Tibial nerve (tissue), 4 donors: ENCODE measurements at regions not wholly inside any gene's neighbourhood (a gene's known extent, or its start where the extent isn't known, plus 50 kb on each side); places are given as distances from the start of the nearest gene placed in this dataset.
"Not testable (repeated sequence)": the region's sequence is repeated elsewhere in the genome, so short reads cannot be mapped to it uniquely, and the experiment has no call there.

Source experiments
- DNase-seq, 2 donors: peaks; one replicate each; pipeline ENCODE4 v3.0.0-alpha.2; 2019; ENCODE audit warnings: low spot score in 2 of 2
- H3K27ac ChIP-seq, 4 donors: fragments of 200-600 bp; sonication (generic) in 3 of 4; one replicate each; pipeline ENCODE4 v1.5.1; 2017 to 2019; ENCODE audit warnings: mild to moderate bottlenecking in 1 of 4
- H3K27me3 ChIP-seq, 2 donors: fragments of 200-600 bp; sonication (generic) in 1 of 2; one replicate each; pipeline versions ENCODE4 v1.5.1 to v1.6.0; 2017 to 2019
- H3K36me3 ChIP-seq, 3 donors: fragments of 200-600 bp; sonication (generic); one replicate each; pipeline ENCODE4 v1.5.1; 2018 to 2019
- H3K4me1 ChIP-seq, 4 donors: fragments of 200-600 bp; sonication (generic) in 3 of 4; one replicate each; pipeline ENCODE4 v1.5.1; 2017 to 2019
- H3K4me3 ChIP-seq, 4 donors: fragments of 200-600 bp; sonication (generic) in 3 of 4; one replicate each; pipeline ENCODE4 v1.5.1; 2017 to 2019; ENCODE audit warnings: mild to moderate bottlenecking in 1 of 4, moderate library complexity in 1 of 4
- H3K9me3 ChIP-seq, 4 donors: fragments of 200-600 bp; sonication (generic) in 3 of 4; one replicate each; pipeline ENCODE4 v1.5.1; 2017 to 2019
- CTCF ChIP-seq, 5 experiments: fragments of 200-600 bp in 3 of 5; fragments of 450-650 bp in 2 of 5; sonication (generic) in 3 of 5; IDR thresholded peaks; one replicate each; pipeline ENCODE4 v1.5.1; 2016 to 2019; ENCODE audit warnings: antibody characterized with exemption in 5 of 5, mild to moderate bottlenecking in 3 of 5, moderate library complexity in 2 of 5
- EP300 ChIP-seq, 2 donors: sonication (generic); formaldehyde crosslinking; IDR thresholded peaks; one replicate each; pipeline ENCODE4 v1.6.1; 2017; ENCODE audit warnings: antibody characterized with exemption in 2 of 2, mild to moderate bottlenecking in 1 of 2
- POLR2A ChIP-seq, 2 donors: fragments of 450-650 bp; IDR thresholded peaks; one replicate each; pipeline ENCODE4 v1.6.1; 2017; ENCODE audit warnings: antibody characterized with exemption in 2 of 2, mild to moderate bottlenecking in 2 of 2, moderate library complexity in 2 of 2
- WGBS, 2 donors: methylation state at CpG; one replicate each; pipeline ENCODE4 v1.1.5; 2018; 5-methylcytosine and 5-hydroxymethylcytosine counted together

GRCh38 chr15:72845981-72846383 lies 62.4 kb upstream of the ADPGK start:
- Histone ChIP-seq H3K9me3 (no peaks in the 10 kb centered on the region), H3K27me3 (peaks cover 0 to 5% of the 10 kb centered on the region in 2 donors), H3K36me3 (no peaks in the 10 kb centered on the region), H3K27ac (no peak overlapping the region), H3K4me3 (no peak overlapping the region), H3K4me1 (no peaks in the 10 kb centered on the region)
- DNase-seq = no peak
- TF ChIP-seq CTCF (IDR thresholded peaks at IDR 0.05) = no peak
- no peak for TF ChIP-seq EP300 (IDR thresholded peaks at IDR 0.05)
- TF ChIP-seq POLR2A (IDR thresholded peaks at IDR 0.05) = no peak

- DNase-seq = no peak
- no peak for TF ChIP-seq CTCF (IDR thresholded peaks at IDR 0.05)
- no peak for TF ChIP-seq POLR2A (IDR thresholded peaks at IDR 0.05)
- TF ChIP-seq EP300 (IDR thresholded peaks at IDR 0.05) = no peak
Observed at GRCh38 chr15:72844067-72844466, 60.5 kb upstream of the ADPGK start.

GRCh38 chr15:72843340-72843739 lies 59.8 kb upstream of the ADPGK start:
- H3K9me3 ChIP-seq, H3K27me3 ChIP-seq, DNase-seq, H3K36me3 ChIP-seq, H3K4me1 ChIP-seq, H3K27ac ChIP-seq, H3K4me3 ChIP-seq: not testable (repeated sequence)
- WGBS, 2 donors = 95 to 98% methylated on average over 4 of the region's 4 CpGs

More at GRCh38 chr15:72844067-72844466, 60.5 kb upstream of the ADPGK start:
- H3K36me3 ChIP-seq = no peaks in the 10 kb centered on the region
- no peaks in the 10 kb centered on the region for H3K27me3 ChIP-seq
- no peak overlapping the region for H3K27ac ChIP-seq
- no peaks in the 10 kb centered on the region for H3K9me3 ChIP-seq
- WGBS, 2 donors = 93 to 95% methylated on average over 1 of the region's 1 CpG
- H3K4me3 ChIP-seq = no peak overlapping the region
- no peaks in the 10 kb centered on the region for H3K4me1 ChIP-seq

- Histone ChIP-seq H3K27me3 (no peaks in the 10 kb centered on the region), H3K4me1 (peaks cover 0 to 4% (median 0%) of the 10 kb centered on the region in 4 donors), H3K36me3 (no peaks in the 10 kb centered on the region), H3K27ac (no peak overlapping the region), H3K4me3 (no peak overlapping the region), H3K9me3 (no peaks in the 10 kb centered on the region)
- WGBS, 2 donors = 75 to 76% methylated on average over 7 of the region's 7 CpGs
- TF ChIP-seq EP300 (IDR thresholded peaks at IDR 0.05) = no peak
- DNase-seq = no peak
Observed at GRCh38 chr15:72840114-72840513, 56.6 kb upstream of the ADPGK start.

GRCh38 chr15:72838311-72838731 lies 54.8 kb upstream of the ADPGK start:
- no peak for DNase-seq
- Histone ChIP-seq H3K36me3 (no peaks in the 10 kb centered on the region), H3K27me3 (no peaks in the 10 kb centered on the region), H3K4me3 (no peak overlapping the region), H3K4me1 (peaks cover 0 to 4% (median 0%) of the 10 kb centered on the region in 4 donors), H3K9me3 (no peaks in the 10 kb centered on the region), H3K27ac (no peak overlapping the region)
- WGBS, 2 donors = 58 to 66% methylated on average over 5 of the region's 5 CpGs
- no peak for TF ChIP-seq POLR2A (IDR thresholded peaks at IDR 0.05)
- no peak for TF ChIP-seq EP300 (IDR thresholded peaks at IDR 0.05)
- TF ChIP-seq CTCF (IDR thresholded peaks at IDR 0.05) = no peak

GRCh38 chr15:72836676-72837330 lies 53.2 kb upstream of the ADPGK start:
- Histone ChIP-seq H3K36me3 (no peaks in the 10 kb centered on the region), H3K4me1 (peaks cover 0 to 4% (median 0%) of the 10 kb centered on the region in 4 donors), H3K27ac (no peak overlapping the region), H3K4me3 (no peak overlapping the region), H3K9me3 (no peaks in the 10 kb centered on the region), H3K27me3 (no peaks in the 10 kb centered on the region)
- DNase-seq = no peak
- TF ChIP-seq POLR2A (IDR thresholded peaks at IDR 0.05) (no peak), EP300 (IDR thresholded peaks at IDR 0.05) (no peak), CTCF (IDR thresholded peaks at IDR 0.05) (no peak)
- WGBS, 2 donors = 75 to 76% methylated on average over 6 of the region's 6 CpGs
